Stimulated activated naive B cell treated with anti-CD40 and anti-IgM and Interleukin-4, amounts not matched to agents 10 μg/mL and 1 μg/mL and 100 μg/mL, for 72 hours (primary cell): ENCODE measurements at regions not wholly inside any gene's neighbourhood (a gene's known extent, or its start where the extent isn't known, plus 50 kb on each side); places are given as distances from the start of the nearest gene placed in this dataset.

Experiments
- ATAC-seq, 2 donors: fragments of 150-1000 bp; cut with Tn5 transposase; replicated peaks; 2 replicates each; pipeline ENCODE4 v1.10.0; 2021; ENCODE audit warnings: moderate library complexity in 1 of 2
- DNase-seq: peaks from one replicate; pipeline ENCODE4 v3.0.0; 2021
- H3K27ac Mint-ChIP-seq: one replicate; pipeline ENCODE4 v1.8.0; 2022; ENCODE audit warnings: mild to moderate bottlenecking, mixed read lengths
- H3K27me3 Mint-ChIP-seq, 2 donors: one replicate each; pipeline ENCODE4 v1.8.0; 2022; ENCODE audit warnings: mixed read lengths in 2 of 2
- H3K36me3 Mint-ChIP-seq, 2 donors: one replicate each; pipeline ENCODE4 v1.8.0; 2022; ENCODE audit warnings: mixed read lengths in 2 of 2, mild to moderate bottlenecking in 1 of 2
- H3K4me1 Mint-ChIP-seq, 2 donors: one replicate each; pipeline ENCODE4 v1.8.0; 2022; ENCODE audit warnings: mixed read lengths in 2 of 2, mild to moderate bottlenecking in 1 of 2
- H3K4me3 Mint-ChIP-seq, 2 donors: one replicate each; pipeline ENCODE4 v1.8.0; 2022; ENCODE audit warnings: mild to moderate bottlenecking in 2 of 2, mixed read lengths in 2 of 2, moderate library complexity in 1 of 2
- H3K9me3 Mint-ChIP-seq, 2 donors: one replicate each; pipeline ENCODE4 v1.8.0; 2022; ENCODE audit warnings: mixed read lengths in 2 of 2, mild to moderate bottlenecking in 1 of 2

DNA sequence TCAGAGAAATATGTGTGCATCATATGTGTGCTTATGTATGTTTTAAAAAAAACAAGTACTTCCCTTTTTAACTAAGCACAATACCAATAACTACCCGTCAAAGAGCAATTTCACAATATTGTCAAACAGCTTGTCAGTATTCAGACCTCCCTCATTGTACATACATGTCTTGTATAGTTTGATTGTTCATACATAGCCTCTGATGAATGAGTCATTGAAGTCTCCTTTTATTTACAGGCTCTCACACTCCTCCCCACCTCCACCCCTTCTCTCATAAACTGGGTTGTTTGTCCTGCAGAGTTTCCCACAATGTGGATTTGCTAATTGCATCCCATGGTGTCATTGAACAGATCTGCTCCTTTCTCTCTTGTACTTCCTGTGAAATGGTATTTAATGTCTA lies 132.8 kb upstream of the L3MBTL4 start:
- Mint-ChIP-seq H3K4me3 (no peak overlapping the region), H3K27ac (no peak overlapping the region), H3K9me3 (peaks cover 4 to 7% of the 10 kb centered on the region in 2 donors), H3K4me1 (no peaks in the 10 kb centered on the region), H3K27me3 (no peaks in the 10 kb centered on the region), H3K36me3 (no peaks in the 10 kb centered on the region)
- ATAC-seq (no peak), DNase-seq (no peak)

GRCh38 chr18:6553234-6553900 lies 138.7 kb upstream of the L3MBTL4 start:
- ATAC-seq (no peak), DNase-seq (no peak)
- Mint-ChIP-seq H3K36me3 (no peaks in the 10 kb centered on the region), H3K9me3 (peaks cover 4 to 7% of the 10 kb centered on the region in 2 donors), H3K27me3 (peaks cover 0 to 6% of the 10 kb centered on the region in 2 donors), H3K27ac (no peak overlapping the region), H3K4me3 (no peak overlapping the region), H3K4me1 (no peaks in the 10 kb centered on the region)

DNA sequence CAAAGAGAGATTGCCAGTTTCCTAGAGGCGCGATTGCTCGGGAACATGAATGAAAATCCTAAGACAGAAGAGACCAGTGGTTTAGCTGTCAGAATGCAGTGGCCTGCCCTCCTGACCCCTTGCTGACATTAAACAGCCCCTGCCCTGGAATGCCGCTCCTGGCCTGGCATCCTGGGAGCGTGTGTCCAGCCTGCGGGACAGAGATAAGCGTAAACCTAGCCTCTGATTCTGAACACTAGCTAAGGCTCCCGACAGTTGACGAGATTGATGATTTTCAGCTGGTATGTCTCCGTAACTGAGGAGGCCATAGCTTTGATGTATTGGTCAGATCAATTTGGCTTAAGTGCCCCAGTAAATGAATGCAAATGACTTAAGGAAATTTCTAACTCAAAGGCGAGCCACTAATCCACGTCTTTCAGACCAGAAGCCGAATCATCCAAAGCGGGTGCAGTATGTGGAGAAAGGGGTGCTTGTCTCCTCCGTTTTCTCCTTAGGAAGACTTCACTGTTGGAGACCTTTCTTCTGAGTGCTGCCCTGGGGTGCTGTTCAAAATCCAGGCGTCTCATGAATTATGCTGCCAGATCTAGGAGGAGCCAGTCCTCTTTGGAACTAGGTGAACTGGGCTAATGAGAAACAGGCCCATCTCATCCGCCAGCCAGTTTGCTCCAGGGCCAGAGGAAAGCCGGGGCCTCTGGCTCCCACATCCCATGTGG lies 142.5 kb upstream of the L3MBTL4 start:
- no peaks in the 10 kb centered on the region for H3K36me3 Mint-ChIP-seq
- H3K27me3 Mint-ChIP-seq, result peaks cover 5 to 6% of the 10 kb centered on the region in 2 donors
- H3K9me3 Mint-ChIP-seq, result no peaks in the 10 kb centered on the region
- no peaks in the 10 kb centered on the region for H3K4me1 Mint-ChIP-seq
- DNase-seq (no peak), ATAC-seq (no peak)
- H3K27ac Mint-ChIP-seq, result no peak overlapping the region
- no peak overlapping the region for H3K4me3 Mint-ChIP-seq

- Mint-ChIP-seq H3K36me3 (no peaks in the 10 kb centered on the region), H3K9me3 (no peaks in the 10 kb centered on the region), H3K27ac (no peak overlapping the region), H3K4me1 (no peaks in the 10 kb centered on the region), H3K27me3 (peaks cover 5 to 6% of the 10 kb centered on the region in 2 donors), H3K4me3 (no peak overlapping the region)
- DNase-seq, result no peak
- no peak for ATAC-seq
These were observed 143.1 kb upstream of the L3MBTL4 start for GRCh38 chr18:6557770-6558248.

GRCh38 chr18:6558446-6559156 lies 143.9 kb upstream of the L3MBTL4 start:
- no peaks in the 10 kb centered on the region for H3K4me1 Mint-ChIP-seq
- H3K4me3 Mint-ChIP-seq, result no peak overlapping the region
- H3K9me3 Mint-ChIP-seq, result no peaks in the 10 kb centered on the region
- ATAC-seq (no peak), DNase-seq (no peak)
- H3K36me3 Mint-ChIP-seq, result no peaks in the 10 kb centered on the region
- H3K27ac Mint-ChIP-seq, result no peak overlapping the region
- H3K27me3 Mint-ChIP-seq, result peaks cover 5 to 6% of the 10 kb centered on the region in 2 donors

- Mint-ChIP-seq H3K4me3 (no peak overlapping the region), H3K36me3 (no peaks in the 10 kb centered on the region), H3K4me1 (no peaks in the 10 kb centered on the region), H3K27me3 (peaks cover 5 to 12% of the 10 kb centered on the region in 2 donors), H3K9me3 (peaks cover 0 to 2% of the 10 kb centered on the region in 2 donors), H3K27ac (no peak overlapping the region)
- no peak for ATAC-seq
- no peak for DNase-seq
These were observed 144.6 kb upstream of the L3MBTL4 start for GRCh38 chr18:6559296-6559695.

GRCh38 chr18:6561016-6561415 lies 146.3 kb upstream of the L3MBTL4 start:
- H3K27ac Mint-ChIP-seq, result no peak overlapping the region
- ATAC-seq (no peak), DNase-seq (no peak)
- peaks cover 5 to 12% of the 10 kb centered on the region in 2 donors for H3K27me3 Mint-ChIP-seq
- H3K9me3 Mint-ChIP-seq, result peaks cover 0 to 2% of the 10 kb centered on the region in 2 donors
- no peak overlapping the region for H3K4me3 Mint-ChIP-seq
- no peaks in the 10 kb centered on the region for H3K36me3 Mint-ChIP-seq
- no peaks in the 10 kb centered on the region for H3K4me1 Mint-ChIP-seq

DNA sequence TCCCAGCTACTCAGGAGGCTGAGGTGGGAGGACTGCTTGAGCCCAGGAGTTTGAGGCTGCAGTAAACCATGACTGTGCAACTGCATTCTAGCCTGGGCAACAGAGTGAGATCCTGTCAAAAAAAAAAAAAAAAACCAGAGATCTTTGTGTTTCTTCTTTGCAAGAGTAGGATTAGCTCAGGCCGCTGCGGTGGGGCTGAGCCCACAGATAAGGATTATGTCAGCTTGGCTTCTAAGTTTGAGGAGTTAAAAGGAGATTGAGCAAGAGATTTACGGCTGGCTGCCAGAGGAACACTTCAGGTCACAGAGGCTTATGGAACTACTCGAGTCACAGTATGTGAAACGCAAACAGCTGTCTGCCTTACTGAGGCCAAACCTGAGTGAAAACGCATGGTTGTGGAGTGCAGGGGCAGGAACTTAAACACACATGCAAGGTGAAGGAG lies 146.7 kb upstream of the L3MBTL4 start:
- Mint-ChIP-seq H3K4me3 (no peak overlapping the region), H3K27me3 (peaks cover 5 to 12% of the 10 kb centered on the region in 2 donors), H3K27ac (no peak overlapping the region), H3K36me3 (no peaks in the 10 kb centered on the region), H3K4me1 (no peaks in the 10 kb centered on the region), H3K9me3 (peaks cover 0 to 2% of the 10 kb centered on the region in 2 donors)
- ATAC-seq, result no peak
- no peak for DNase-seq

DNA sequence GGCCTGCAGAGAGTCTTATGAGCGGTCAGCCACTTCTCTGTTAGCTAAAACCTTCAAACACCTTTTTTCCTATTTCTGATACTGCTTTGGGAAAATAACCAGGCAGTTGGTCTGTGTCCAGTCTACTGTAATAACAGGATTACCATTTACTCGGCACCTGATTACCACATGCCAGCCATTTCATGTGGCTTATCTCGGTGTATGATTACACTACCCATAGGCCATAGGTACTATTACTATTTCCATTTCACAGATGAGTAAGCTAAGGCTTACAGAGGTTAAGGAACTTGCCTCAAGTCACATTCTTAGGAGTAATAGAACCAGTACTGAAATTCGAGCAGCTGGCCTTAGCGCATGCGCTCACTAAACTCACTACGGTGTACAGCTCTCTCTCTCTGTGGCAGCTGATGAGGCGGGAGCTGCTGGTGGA lies 147.2 kb upstream of the L3MBTL4 start:
- H3K27ac Mint-ChIP-seq, result no peak overlapping the region
- DNase-seq, result no peak
- H3K36me3 Mint-ChIP-seq, result no peaks in the 10 kb centered on the region
- no peak for ATAC-seq
- H3K9me3 Mint-ChIP-seq, result peaks cover 0 to 2% of the 10 kb centered on the region in 2 donors
- H3K27me3 Mint-ChIP-seq, result peaks cover 5 to 12% of the 10 kb centered on the region in 2 donors
- H3K4me3 Mint-ChIP-seq, result no peak overlapping the region
- H3K4me1 Mint-ChIP-seq, result no peaks in the 10 kb centered on the region

DNA sequence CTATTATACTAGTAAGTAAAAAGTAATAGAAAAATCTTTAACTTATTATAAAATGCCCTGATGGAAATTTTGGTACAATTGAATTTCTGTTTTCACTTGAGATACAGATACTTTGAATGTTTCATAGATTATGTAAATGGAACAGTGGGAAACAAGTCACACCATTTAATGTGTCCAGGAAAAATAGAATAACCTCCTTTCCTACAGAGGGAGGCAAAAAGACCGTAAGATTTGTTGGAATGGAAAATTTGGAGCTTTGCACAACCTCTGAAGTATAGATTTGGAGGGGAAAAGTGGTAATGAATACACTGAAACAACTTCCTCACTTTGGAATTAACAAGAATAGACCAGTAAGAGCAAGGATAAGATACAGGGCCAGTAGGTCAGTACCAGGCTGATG lies 149.2 kb upstream of the L3MBTL4 start:
- DNase-seq (no peak), ATAC-seq (no peak)
- Mint-ChIP-seq H3K4me3 (no peak overlapping the region), H3K27me3 (peaks cover under 1 to 5% of the 10 kb centered on the region in 2 donors), H3K9me3 (peaks cover 0 to 2% of the 10 kb centered on the region in 2 donors), H3K27ac (no peak overlapping the region), H3K4me1 (no peaks in the 10 kb centered on the region), H3K36me3 (no peaks in the 10 kb centered on the region)

GRCh38 chr18:6564950-6565814 lies 150.5 kb upstream of the L3MBTL4 start:
- H3K9me3 Mint-ChIP-seq, result peaks cover 0 to 2% of the 10 kb centered on the region in 2 donors
- H3K4me1 Mint-ChIP-seq, result no peaks in the 10 kb centered on the region
- no peak overlapping the region for H3K27ac Mint-ChIP-seq
- ATAC-seq (no peak), DNase-seq (no peak)
- peaks cover 0 to 5% of the 10 kb centered on the region in 2 donors for H3K27me3 Mint-ChIP-seq
- no peak overlapping the region for H3K4me3 Mint-ChIP-seq
- no peaks in the 10 kb centered on the region for H3K36me3 Mint-ChIP-seq

GRCh38 chr18:6565815-6566081 lies 151.0 kb upstream of the L3MBTL4 start:
- Mint-ChIP-seq H3K27ac (no peak overlapping the region), H3K4me1 (no peaks in the 10 kb centered on the region), H3K27me3 (peaks cover 0 to 5% of the 10 kb centered on the region in 2 donors), H3K9me3 (peaks cover 0 to 2% of the 10 kb centered on the region in 2 donors), H3K36me3 (no peaks in the 10 kb centered on the region), H3K4me3 (no peak overlapping the region)
- no peak for ATAC-seq
- no peak for DNase-seq

- no peaks in the 10 kb centered on the region for H3K36me3 Mint-ChIP-seq
- peaks cover 0 to 2% of the 10 kb centered on the region in 2 donors for H3K9me3 Mint-ChIP-seq
- H3K4me3 Mint-ChIP-seq, result no peak overlapping the region
- ATAC-seq (no peak), DNase-seq (no peak)
- no peaks in the 10 kb centered on the region for H3K4me1 Mint-ChIP-seq
- peaks cover 0 to 5% of the 10 kb centered on the region in 2 donors for H3K27me3 Mint-ChIP-seq
- no peak overlapping the region for H3K27ac Mint-ChIP-seq
These were observed 151.7 kb upstream of the L3MBTL4 start for GRCh38 chr18:6566338-6566911.

- Mint-ChIP-seq H3K36me3 (no peaks in the 10 kb centered on the region), H3K4me1 (no peaks in the 10 kb centered on the region), H3K27ac (no peak overlapping the region), H3K9me3 (no peaks in the 10 kb centered on the region), H3K4me3 (no peak overlapping the region), H3K27me3 (no peaks in the 10 kb centered on the region)
- DNase-seq, result no peak
- no peak for ATAC-seq
These were observed 155.1 kb upstream of the L3MBTL4 start for GRCh38 chr18:6569813-6570212.
